ENCODE measurements at regions not wholly inside any gene's neighbourhood (a gene's known extent, or its start where the extent isn't known, plus 50 kb on each side); places are given as distances from the start of the nearest gene placed in this dataset.

- TF ChIP-seq BACH1 (IDR thresholded peaks at IDR 0.05; ENCODE audit: low read length) (no peak), TBP (IDR thresholded peaks at IDR 0.05; ENCODE audit: low read depth, low read length) (no peak), JUND (IDR thresholded peaks at IDR 0.05; ENCODE audit: low read length) (no peak), TAF7 (optimal IDR thresholded peaks at IDR 0.05; ENCODE audit: borderline replicate concordance, low read depth, low read length) (no peak), SRF (IDR thresholded peaks at IDR 0.05; ENCODE audit: low read depth, low read length) (no peak), USF2 (IDR thresholded peaks at IDR 0.05; ENCODE audit: low read length) (no peak), HDAC6 (IDR thresholded peaks at IDR 0.05; ENCODE audit: low read depth, low read length) (no peak), EZH2 (IDR thresholded peaks at IDR 0.05; ENCODE audit: low read depth, low read length, severe bottlenecking) (no peak)
- Histone ChIP-seq H3K23me2 (ENCODE audit: low read depth, low read length) (no peaks in the 10 kb centered on the region), H4K8ac (ENCODE audit: extremely low read depth, insufficient read depth, low read length) (no peak overlapping the region), H3K79me1 (ENCODE audit: low read depth, low read length) (no peaks in the 10 kb centered on the region), H2AK5ac (ENCODE audit: low read depth, low read length) (no peak overlapping the region), H3K36me3 (ENCODE audit: control insufficient read depth in 2 of 4, insufficient read depth in 4 of 4, low read length in 3 of 4) (no peaks in the 10 kb centered on the region; a peak in 1 of 8 replicates), H2AFZ (ENCODE audit: low read length) (no peak overlapping the region), H3K27ac (ENCODE audit: low read depth, low read length) (no peak overlapping the region), H3K14ac (ENCODE audit: insufficient read length) (no peak overlapping the region), H3K9ac (replicated peaks in 1 of 4; ENCODE audit: extremely low read depth in 1 of 4, low read depth in 3 of 4, low read length in 3 of 4) (no peak overlapping the region), H3K9me3 (ENCODE audit: insufficient read depth in 2 of 2, low read depth in 1 of 2, low read length in 1 of 2) (no peaks in the 10 kb centered on the region), H3K4me1 (replicated peaks in 1 of 4; ENCODE audit: control insufficient read depth in 3 of 4, insufficient read depth in 4 of 4, low read length in 3 of 4) (no peaks in the 10 kb centered on the region; a peak in 1 of 7 replicates), H4K91ac (replicated peaks; ENCODE audit: insufficient read length, low read length) (no peak overlapping the region), H3K56ac (replicated peaks; ENCODE audit: insufficient read length, low read depth, low read length) (no peak overlapping the region), H2BK5ac (ENCODE audit: low read depth, low read length) (no peak overlapping the region), H4K20me1 (replicated peaks in 1 of 2; ENCODE audit: control insufficient read depth in 1 of 2, insufficient read depth in 2 of 2, low read length in 2 of 2) (no peaks in the 10 kb centered on the region), H3K79me2 (ENCODE audit: control insufficient read depth in 1 of 2, insufficient read depth in 2 of 2, low read length in 2 of 2) (no peaks in the 10 kb centered on the region), H3K18ac (ENCODE audit: extremely low read depth, low read length) (no peak overlapping the region), H3K23ac (ENCODE audit: insufficient read length) (no peak overlapping the region), H3K4me2 (ENCODE audit: insufficient read depth in 1 of 2, low read depth in 2 of 2, low read length in 2 of 2) (no peak overlapping the region), H3K4ac (replicated peaks; ENCODE audit: insufficient read length, low read depth, low read length) (no peak overlapping the region), H2BK120ac (replicated peaks; ENCODE audit: low read depth, low read length) (no peak overlapping the region), H2BK15ac (ENCODE audit: low read length) (no peak overlapping the region), H3K27me3 (replicated peaks in 1 of 4; ENCODE audit: control insufficient read depth in 3 of 4, extremely low read depth in 1 of 4, insufficient read depth in 3 of 4, low read length in 3 of 4) (no peaks in the 10 kb centered on the region), H2BK12ac (ENCODE audit: low read depth, low read length) (no peak overlapping the region), H4K5ac (ENCODE audit: insufficient read length, low read depth, low read length) (no peak overlapping the region), H2BK20ac (ENCODE audit: low read length) (no peak overlapping the region), H3K4me3 (ENCODE audit: extremely low read depth in 1 of 4, insufficient read depth in 2 of 4, low read depth in 3 of 4, low read length in 4 of 4) (no peak overlapping the region)
- no peak for FAIRE-seq
- CTCF ChIA-PET (ENCODE audit: partially characterized antibody), result no interaction called here
- DNase-seq (ENCODE audit: low read depth in 1 of 2, low spot score in 2 of 2), result no peak
- POLR2A ChIA-PET (ENCODE audit: partially characterized antibody), result no interaction called here
- 85% methylated on average over 2 of the region's 2 CpGs; no CpG with 5 or more reads in 1 of the 2 experiments for WGBS, 2 experiments (ENCODE audit: extremely low coverage in 1 of 2, insufficient coverage in 1 of 2, insufficient read length in 1 of 2, insufficient replicate concordance in 2 of 2, low coverage in 1 of 2, low lambda C conversion rate in 2 of 2, missing lambda C conversion rate in 1 of 2)
Measured at GRCh38 chr3:104428337-104428925, 938.3 kb upstream of the ALCAM start.
